CD1c-positive myeloid dendritic cell (primary cell): ENCODE measurements at regions not wholly inside any gene's neighbourhood (a gene's known extent, or its start where the extent isn't known, plus 50 kb on each side); places are given as distances from the start of the nearest gene placed in this dataset.
"Not testable (repeated sequence)": the region's sequence is repeated elsewhere in the genome, so short reads cannot be mapped to it uniquely, and the experiment has no call there.

ENCODE experiments used
- DNase-seq: peaks from one replicate; pipeline ENCODE4 v3.0.0-alpha.2; 2016; ENCODE audit errors: extremely low spot score

DNA sequence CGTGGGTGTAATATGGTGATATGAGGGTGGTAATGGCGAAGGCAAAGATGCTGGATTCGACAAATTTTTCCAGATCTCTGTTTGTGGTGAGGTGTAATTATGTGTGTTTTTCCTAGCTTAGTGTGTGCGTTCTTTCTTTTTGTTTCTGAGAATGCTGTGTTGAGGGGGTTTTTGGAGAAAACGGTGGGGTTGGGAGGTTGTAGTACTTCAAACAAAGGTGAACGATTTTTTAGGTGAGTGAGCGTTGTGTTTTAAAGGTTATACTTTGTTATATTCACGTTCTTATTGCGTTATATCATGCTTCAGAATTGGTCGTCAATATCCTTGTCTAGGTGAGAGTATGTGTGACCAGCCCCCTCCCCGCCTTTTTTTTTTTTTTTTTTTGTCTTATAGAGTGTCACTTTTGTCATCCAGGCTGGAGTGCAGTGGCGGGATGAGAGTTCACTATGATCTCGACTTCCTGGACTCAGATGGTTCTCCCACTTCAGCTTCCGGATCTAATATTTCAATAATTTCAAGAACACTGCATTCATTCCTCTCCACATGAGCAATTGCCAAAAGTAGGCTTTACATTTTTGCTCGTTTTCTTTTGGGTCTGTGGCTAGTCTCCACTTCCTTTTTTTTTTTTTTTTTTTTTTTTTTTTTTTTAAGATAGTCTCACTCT lies 82.2 kb upstream of the RNU2-1 start:
- no peak for DNase-seq

DNA sequence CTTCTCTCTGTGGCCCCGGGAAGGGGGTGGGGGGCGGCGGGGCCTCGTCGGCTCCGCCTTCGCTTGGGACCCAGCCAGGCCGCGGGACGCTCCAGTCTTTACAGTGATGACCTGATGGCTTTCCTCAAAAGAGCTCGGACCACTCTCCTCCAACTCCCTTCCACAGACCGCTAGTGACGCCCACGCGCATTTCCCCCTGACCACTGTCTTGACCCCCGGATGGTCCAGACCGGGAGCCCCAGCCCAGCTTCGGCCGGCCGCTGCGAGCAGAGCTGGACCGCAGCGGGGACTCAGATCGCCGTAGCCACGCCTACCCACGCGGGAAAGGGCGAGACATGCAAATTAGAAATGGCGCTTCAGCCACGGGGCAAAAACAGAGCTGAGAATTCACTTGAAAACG lies 81.6 kb upstream of the RNU2-1 start:
- DNase-seq: no peak

DNA sequence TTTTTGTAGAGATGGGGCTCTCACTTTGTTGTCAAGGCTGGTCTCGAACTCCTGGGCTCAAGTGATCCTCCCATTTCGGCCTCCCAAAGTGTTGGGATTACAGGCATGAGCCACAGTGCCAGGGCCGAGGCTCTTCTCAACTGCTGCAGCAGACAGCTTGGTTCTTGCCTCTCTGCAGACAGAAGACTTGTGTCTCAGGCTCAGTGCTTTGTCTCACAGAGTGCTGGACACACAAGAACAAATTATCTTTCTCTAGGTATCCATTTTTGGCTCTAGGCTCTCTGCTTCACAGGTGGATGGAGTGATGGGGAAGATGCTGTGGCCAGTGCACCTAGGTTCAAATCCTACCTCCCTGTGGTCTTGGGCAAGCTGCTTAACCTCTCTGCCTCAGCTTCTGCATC lies 80.8 kb upstream of the RNU2-1 start:
- DNase-seq: peak; percentile 35

- no peak for DNase-seq
These were observed 78.2 kb upstream of the RNU2-1 start for GRCh38 chr17:43312011-43312410.

DNA sequence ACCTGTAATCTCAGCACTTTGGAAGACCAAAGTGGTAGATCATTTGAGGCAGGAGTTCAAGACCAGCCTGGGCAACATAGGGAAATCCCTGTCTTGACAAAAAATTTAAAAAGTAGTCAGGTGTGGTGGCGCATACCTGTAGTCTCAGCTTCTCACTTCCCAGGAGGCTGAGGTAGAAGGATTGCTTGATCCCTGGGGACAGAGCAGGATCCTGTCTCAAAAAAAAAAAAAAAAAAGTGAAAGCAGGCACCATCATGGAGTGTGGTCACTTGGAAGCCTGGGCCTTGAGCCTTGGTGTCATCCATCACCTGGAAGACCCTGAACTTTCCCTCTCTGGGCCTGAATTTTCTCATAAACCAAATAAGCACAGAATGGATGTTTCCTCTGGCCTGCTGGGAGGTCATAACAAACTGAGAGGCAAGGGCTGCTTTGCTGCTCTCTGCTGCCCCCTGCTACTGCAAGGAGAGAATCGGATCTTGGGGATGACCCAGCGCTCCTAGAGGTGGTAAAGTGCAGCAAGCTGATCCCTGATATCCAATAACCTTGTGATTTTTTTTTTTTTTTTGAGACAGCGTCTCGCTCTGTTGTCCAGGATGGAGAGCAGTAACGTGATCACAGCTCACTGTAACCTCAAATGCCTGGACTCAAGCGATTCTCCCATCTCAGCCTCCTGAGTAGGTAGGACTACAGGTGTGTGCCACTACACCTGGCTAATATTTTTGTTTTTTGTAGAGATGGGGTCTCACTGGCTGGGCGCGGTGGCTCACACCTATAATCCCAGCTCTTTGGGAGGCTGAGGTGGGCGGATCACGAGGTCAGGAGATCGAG lies 75.9 kb upstream of the RNU2-1 start:
- DNase-seq: no peak

- DNase-seq: no peak
These were observed 75.2 kb upstream of the RNU2-1 start for GRCh38 chr17:43308999-43309398.

GRCh38 chr17:43304792-43305191 lies 71.0 kb upstream of the RNU2-1 start:
- not testable (repeated sequence) for DNase-seq

DNA sequence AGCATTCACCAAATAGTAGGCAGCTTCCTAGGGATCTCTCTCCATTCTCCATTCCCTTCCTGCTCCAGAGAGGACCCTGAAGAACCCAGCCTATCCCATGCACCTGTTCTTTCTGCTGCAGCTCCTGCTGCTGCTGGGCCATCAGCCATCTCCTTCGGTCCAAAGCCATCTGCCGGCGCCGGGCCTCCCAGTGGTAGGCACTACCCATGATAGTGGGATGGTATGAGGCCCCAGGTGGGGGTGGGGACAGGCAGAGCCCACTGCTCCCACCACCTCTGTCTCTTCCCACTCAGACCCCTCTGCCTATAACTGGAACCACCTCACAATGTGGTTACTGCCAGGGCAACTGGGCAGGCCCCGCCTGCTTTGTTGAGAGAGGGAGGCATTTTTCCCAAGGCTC lies 69.3 kb upstream of the RNU2-1 start:
- not testable (repeated sequence) for DNase-seq

GRCh38 chr17:43299300-43300076 lies 65.7 kb upstream of the RNU2-1 start:
- not testable (repeated sequence) for DNase-seq

- not testable (repeated sequence) for DNase-seq
These were observed 55.9 kb upstream of the RNU2-1 start for GRCh38 chr17:43289670-43290069.

DNA sequence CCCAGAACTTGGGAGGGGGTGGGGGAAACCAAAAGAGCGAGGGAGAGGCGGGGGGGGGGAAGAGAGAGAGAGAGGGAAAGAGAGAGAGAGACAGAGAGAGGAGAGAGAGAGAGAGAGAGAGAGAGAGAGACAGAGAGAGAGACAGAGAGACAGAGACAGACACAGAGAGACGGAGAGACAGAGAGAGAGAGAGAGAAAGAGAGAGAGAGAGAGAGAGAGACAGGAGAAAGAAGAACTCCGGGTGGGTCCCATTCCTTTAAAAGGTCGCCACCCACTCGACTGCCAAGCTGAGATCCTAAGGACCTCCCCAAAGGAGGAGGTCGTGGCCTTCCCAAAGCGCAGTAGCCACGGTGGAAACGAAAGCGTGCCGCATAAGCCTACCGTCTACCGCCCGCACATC lies 49.8 kb upstream of the RNU2-1 start:
- DNase-seq: not testable (repeated sequence)
